HG02571 (cell line): ENCODE measurements at regions not wholly inside any gene's neighbourhood (a gene's known extent, or its start where the extent isn't known, plus 50 kb on each side); places are given as distances from the start of the nearest gene placed in this dataset.
"Not testable (repeated sequence)": the region's sequence is repeated elsewhere in the genome, so short reads cannot be mapped to it uniquely, and the experiment has no call there.

Experiments used
- ATAC-seq: cut with Tn5 transposase; IDR thresholded peaks from one replicate; pipeline ENCODE4 v1.9.1; 2021; ENCODE audit warnings: mild to moderate bottlenecking, moderate library complexity; ENCODE audit not compliant: unreplicated experiment

DNA sequence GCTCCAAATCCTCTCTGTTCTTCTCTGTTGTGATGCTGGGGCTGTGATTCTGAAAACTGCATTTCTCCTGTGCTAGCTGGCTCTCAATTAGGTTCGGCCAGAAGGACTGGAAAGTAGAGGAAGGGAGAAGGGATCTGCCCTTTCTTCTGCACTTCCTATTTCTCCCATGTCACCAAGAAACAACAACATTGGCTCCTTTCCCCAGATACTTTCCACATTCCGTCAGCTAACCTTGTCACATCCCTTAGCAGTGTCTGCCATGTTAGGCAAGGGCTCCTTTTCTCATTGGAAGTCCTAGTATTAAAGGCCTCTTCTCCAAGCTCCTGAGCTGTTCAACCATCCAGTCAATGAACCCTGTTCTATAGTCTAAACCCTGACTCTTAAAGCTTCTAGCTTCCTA is 171.1 kb downstream of the ZNF621 start:
- no peak for ATAC-seq

DNA sequence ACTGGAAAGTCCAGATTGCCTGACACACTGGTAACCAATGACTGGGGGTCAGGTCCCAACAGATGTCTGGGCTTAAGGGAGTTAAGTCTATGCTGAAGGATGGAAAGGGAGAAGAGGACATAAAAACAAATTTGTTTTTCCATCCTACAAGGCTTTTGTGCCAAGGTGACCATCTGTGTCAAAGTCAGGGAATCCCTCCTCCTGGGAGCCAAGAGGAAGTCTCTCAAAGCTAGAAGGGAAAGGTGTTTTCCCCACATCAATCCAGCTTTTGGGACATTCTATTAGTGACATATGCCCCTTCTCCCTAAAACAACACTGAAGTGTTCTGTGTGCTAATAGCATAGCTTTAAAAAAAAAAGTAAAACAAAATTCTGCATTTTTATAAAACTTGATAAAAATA is 173.9 kb downstream of the ZNF621 start:
- ATAC-seq, result not testable (repeated sequence)

DNA sequence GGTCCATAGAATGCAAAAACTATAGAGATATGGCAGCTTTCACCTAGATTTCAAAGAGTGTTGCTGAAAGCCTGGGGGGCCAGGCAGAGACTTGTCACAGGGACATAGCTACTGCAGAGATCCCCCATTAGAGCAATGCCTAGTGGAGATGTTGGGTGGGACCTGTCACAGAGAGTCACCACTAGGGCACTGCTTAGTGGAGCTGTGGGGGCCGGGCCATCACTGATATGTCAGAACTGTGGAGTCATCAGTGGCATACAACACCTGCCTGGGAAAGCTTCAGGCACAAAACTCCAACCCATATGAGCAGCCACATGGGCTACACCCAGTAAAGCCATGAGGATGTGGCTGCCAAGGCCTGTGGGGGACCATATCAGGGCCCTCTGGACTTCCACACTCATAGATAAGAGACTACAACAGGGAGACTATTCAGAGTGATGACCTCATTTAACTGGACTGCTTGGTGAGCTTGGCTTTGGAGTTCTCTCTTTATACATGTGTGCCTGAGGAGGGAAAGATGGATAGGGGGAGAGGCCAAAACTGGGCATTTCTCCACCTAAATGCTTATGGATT is 176.3 kb downstream of the ZNF621 start:
- ATAC-seq, result no peak

DNA sequence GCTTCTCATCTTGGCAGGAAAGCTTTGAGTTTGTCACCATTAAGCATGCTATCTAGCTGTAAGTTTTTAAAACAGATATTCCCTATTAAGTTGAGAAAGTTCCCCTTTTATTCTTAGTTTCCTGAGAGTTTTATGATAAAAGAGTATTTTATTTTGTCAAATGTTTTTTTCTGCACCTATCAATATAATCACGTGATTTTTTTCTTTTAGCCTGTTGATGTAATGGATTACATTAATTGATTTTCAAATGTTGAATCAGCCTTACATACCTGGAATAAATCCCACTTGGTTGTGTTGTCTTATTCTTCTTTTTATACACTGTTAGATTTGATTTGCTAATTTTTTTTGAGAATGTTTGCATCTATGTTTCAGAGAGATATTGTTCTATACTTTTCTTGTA is 179.5 kb downstream of the ZNF621 start:
- no peak for ATAC-seq

DNA sequence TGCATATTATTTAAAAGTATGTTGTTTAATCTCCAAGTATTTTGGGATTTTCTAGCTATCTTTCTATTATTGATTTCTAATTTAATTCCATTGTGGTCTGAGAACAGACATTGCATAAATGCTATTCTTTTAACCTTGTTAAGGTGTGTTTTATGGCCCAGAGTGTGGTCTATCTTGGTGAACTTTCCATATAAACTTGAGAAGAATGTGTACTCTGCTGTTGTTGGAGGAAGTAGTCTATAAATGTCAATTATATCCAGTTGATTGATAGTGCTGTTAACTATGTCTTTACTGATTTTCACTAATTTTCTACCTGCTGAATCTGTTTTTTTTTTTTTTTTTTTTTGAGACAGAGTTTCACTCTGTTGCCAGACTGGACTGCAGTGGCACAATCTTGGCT is 180.9 kb downstream of the ZNF621 start:
- no peak for ATAC-seq

DNA sequence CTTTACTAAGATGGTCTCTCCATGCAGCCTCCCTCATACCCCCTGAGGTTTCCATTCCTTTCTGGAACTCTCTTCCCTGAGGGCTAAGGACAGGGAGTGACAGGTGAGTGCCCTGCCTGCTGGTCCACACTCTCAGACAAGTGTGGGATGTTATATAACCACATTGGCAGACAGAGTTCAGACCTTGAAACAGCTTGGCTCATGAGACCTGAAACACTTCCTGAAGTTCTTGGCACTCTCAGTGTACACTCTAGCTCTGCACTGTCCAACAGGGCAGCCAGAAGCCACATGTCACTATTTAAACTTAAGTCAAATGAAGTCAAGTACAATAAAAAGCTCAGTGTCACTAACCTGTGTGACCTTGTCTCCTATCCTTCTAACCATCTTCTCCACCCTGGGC is 188.5 kb downstream of the ZNF621 start:
- no peak for ATAC-seq

DNA sequence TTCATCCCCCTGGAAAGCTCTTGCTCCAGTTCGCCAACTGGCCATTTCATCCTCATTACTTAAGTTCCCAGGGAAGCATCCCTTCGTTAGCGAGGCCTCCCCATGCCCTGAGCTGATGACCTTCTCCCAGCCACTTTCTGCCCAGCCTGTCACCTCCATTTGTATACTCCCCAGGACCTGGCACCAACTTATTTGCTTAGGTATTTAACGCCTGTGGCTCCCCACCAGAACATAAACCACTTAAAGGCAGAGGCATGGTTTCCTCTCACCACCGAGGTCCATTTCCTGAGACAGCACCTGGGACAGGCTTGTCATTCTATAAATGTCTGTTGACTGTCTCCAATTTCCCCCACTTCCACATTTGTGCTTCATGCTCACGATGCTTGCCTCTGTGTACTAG is 189.0 kb downstream of the ZNF621 start:
- ATAC-seq, result no peak

DNA sequence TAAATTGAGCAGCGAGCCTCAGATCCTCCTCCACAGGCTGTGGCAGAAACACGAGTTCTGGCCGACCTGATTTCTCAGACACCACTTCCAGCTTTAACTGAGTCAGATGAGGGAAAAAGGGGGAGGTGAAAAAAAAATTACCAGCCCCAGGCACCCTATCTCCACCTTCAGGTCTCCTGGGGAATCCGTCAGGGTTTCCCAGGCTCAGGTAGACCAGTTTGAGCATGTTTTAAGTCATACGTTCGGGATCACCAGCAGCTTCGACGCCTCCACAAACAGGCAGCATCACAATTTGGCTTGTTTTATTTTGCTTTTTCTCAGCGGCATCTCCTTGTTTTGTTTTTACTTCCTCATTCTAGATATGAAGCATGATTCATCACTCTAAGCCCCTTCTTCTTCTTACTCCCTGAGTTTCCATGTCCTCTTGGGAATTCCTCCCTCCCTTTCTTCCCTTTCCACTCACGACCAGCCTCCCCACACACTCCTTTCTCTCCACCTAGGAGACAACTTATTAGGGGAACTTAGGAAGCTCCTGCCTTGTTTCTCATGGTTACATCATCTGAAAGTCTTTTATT is 190.1 kb downstream of the ZNF621 start:
- ATAC-seq, result no peak

DNA sequence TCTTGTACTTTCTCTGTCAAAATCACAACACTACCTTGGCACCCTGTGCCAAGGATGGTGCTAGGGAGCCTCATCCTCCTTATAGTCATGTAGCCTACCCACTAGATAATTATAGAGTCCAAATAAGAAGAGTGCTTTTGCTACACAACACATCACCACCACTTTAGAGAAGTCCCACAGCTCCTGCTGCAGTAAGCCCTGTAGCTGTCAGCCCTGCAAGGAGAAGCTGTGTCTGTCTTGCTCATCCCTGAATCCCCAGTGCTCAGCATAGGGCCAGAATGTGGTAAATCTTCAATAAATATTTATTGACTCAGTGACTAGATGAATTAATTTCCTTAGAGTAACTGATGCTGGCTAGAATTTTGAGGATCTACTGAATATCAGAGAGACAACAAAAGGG is 190.8 kb downstream of the ZNF621 start:
- ATAC-seq, result no peak

DNA sequence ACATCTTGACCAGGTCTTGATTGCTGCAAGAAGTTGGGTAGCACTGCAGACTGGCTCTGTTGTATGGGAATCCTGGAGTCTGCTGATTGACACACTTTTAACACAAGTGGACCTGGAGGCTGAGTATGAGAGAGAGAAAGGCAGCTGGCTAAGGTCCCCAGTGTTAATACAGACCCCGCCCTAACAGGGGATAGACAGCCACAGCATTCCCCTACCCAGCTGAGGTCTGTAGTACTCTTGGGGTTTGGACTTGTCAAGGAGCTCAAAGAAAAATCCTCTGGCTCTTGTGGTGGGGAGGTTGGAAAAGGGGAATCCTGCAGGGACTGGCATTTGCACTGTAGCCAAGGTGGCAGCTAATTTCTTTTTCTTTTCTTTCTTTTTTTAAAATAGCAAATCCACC is 192.7 kb downstream of the ZNF621 start:
- ATAC-seq, result no peak

DNA sequence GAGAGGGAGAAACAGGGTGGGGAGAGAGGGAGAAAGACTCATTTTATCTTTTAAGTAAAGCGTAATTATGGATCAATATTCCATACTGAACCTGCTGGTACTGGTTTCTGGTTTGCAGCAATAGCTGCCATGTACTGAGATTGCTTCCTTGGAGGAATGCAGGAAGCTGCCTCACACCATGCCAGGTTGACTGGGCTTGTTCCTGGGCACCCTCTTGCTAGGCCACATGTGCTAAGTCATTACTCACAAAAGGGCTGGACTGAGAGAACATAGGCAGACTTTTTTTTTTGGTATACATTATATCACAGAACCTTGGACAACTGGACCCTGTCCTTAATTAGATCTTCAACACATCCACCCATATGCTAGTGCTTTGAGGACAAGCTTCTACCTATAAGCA is 193.4 kb downstream of the ZNF621 start:
- peak; percentile 17 for ATAC-seq

DNA sequence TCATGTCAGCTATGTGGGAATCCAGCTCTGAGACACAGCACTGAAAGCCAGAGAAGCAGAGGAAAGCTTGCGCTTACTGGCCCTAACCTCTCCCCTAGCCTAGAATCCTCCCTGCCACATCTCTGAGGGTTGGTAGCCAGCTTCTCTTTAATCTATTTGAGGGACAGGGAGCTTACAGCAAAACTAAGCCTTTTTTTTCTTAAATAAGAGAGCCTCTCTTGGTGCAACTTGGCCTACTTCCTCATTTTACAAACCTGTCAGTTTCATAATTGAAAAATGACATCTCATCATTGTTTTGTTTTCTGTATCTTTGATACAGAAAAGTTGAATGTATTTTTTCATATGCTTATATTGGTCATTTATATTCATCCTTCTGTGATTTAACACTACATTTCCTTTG is 193.9 kb downstream of the ZNF621 start:
- peak; percentile 84 for ATAC-seq

DNA sequence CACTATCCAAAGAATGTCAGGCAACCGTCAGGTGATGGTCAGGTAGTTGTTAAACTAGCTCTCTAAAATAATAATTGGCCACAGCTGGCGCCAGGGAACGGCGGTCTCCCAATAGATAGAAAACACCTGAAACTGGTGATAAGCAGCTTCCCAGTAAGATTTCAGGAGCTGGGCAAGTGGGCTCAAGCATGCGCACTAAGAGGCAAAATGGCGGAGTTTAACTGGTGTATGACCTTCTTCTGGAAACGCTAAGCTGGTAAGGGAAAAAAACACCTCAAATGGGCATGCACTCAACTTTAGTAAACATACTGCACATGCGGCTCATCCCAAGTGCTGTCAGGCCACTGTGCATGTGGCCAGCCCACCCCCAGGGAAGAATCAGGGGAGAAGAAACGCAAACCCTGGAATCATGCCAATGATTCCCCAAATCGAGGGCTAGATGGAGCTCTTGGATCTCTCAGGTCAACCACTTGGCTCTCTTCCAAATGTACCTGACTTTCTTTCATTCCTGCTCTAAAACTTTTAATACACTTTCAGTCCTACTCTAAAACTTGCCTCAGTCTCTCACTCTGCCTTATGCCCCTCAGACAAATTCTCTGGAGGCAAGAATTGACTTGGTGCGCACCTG is 195.0 kb downstream of the ZNF621 start:
- ATAC-seq, result no peak

DNA sequence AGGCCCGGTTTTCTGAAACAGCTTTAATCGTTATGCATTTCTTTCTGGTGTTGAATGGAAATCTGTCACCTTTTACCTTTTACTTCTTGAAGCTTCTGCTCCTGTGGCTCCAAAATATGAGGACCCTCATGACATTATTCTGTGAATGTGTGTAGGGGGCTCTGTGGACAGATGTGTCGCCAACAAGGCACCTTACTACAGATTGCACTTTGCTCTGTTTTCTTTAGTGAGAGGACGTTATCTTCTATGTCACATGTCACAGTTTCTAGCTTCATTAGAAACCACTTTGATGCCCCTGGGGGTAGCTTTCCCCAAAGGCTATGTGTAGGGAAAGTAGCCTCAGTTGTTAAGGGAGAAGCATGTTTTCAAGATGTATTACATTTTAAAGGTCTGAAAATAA is 195.6 kb downstream of the ZNF621 start:
- ATAC-seq, result no peak

DNA sequence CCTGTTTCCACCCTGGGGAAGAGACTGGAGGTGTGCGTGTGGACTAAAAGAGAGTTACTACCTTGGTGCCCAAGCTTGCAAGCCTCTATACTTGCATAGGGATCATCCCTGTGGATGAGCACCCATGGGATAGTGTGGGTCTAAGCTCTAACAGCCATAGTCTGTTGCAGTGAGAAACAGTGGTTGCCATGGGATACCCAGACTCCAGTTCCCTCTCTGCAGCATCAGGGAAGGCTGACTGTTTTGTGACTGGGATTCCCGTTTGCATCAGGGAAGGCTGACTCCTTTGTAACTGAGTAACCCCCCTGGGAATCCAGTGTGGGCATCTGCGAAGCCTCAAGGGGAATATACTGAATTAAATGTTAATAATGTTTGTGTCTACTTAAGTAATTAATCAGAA is 196.1 kb downstream of the ZNF621 start:
- no peak for ATAC-seq

DNA sequence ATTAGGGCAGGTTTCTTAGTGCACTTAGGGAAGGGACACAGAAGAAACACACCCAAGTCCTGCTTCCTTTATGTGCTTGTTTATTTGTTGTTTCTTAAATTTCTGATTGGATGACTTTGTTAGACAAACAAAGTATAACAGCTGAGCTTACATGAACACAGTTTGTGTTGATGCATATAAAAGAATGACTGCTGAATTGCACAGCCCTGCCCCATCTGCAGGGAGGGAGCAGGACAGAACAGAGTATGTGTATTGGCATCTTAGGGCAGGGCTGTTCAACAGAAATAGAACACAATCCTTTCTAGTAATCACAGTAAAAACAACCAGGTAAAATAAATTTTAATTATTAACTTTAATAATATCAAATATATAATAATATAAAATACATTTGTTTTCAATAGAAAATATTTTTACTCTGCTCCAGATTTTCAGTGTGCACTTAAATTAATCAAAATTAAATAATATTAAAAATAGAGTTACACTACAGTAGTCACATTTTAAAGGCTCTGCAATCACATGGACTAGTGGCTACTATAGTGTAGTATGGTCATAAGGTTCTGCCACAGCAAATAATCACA is 198.4 kb downstream of the ZNF621 start:
- no peak for ATAC-seq

DNA sequence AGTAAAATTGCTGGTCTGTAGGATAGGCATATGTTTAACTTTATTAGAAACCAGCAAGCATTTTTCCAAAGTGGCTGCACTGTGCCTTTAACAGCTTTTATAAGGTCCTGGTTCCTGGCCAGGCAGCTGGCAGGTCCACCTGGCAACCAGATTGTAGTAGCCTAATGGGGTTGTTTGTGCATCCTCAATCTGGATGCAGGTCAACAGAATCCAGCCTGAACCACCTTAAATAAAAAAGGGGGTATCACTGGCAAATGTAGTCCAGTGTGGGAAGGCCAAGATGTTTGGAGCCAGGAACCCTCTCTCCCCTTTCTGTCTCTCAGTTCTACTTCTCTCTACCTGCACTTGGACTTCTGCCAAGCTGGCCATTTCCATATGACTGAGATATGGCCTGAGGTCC is 200.3 kb downstream of the ZNF621 start:
- no peak for ATAC-seq

DNA sequence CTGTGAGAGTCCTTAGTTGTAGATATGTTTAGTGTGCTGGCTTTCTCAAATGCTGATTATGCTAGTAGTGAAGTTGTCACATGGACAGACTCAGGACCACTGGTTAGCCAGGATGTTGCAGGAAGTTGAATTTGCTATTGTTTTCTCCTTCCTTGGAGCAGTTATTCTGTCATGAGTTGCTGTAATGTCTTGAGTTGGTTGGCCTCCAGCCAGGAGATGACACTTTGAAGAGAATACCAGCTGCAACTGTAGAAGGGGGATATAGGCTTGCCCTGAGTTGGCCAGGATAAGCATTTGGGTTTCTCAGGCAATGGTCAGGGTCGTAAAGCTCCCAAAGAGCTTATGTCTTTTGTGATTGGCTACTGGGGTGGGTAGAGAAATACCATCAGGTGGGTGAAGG is 206.7 kb downstream of the ZNF621 start:
- ATAC-seq, result no peak

DNA sequence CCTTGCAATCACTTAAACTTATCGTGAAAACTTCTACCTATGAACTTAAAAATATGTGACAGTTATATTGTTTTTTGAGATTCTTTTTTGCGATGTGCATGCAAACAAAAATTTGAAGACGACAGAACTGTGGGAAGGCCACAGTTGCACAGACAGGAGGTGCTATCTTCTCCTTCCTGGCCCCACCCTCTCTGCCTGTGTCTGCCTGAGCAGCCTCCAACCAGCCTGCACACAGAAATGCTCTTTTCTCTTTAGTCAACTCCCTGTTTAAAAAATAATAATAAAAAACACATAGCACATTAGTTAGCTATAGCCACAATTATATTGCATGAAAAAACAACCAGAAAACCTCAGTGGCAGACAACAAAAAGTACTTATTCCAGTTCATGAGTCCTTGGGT is 212.2 kb downstream of the ZNF621 start:
- no peak for ATAC-seq

DNA sequence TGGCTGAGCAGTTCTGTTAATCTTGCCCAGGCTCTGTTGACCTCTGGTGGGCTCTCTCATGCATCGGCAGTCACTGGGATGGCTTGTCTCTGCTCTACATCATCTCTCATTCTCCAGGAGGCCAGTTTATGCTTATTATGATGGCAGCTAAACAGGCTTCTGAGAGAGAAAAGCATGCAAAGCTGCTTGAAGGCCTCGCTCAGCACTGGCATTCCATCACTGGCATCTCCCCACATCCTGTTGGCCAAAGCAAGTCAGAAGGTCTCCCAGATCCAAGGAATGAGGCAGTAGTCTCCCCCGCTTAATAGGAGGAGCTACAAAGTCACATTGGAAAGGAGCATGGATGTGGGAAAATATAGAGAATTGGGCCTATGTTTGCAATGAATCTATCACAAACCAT is 212.6 kb downstream of the ZNF621 start:
- ATAC-seq, result no peak

DNA sequence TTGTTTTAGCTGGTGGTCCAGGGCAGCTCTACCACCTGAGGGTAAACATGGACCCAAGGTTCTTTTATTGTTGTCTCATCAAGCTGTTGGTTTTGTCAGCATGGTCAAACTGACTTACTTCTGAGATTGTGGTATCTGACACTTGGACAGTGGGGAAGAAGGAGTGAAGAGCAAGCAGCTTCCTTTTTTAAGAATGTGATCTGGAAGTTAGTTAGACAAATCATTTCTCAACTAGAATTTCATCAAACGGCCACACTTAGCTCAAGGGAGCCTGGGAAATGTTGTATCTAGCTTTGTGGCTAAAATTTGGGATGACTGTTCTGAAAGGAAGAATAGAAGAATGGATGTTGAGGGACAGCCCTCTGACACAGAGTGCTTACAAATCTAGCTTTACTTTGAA is 215.2 kb downstream of the ZNF621 start:
- no peak for ATAC-seq

DNA sequence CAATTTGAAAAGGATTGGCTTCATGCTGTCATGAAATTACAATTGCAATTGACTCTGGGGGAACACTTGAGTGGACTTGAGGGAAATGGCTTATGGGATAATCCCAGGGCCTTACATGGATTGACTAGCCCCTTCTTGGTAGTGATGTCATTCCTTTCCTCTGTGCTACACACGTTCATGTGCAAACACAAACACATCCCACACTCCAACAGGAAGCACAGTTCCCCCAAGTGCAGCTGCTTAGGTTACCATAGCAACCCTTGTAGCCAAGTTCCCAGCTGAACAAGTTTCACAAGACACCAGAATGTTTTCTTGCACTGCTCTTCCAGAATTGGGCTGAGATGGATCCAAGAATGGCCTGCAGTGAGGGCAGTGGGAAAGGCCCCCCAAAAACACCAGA is 217.0 kb downstream of the ZNF621 start:
- ATAC-seq, result no peak
